Stimulated activated naive CD8-positive, alpha-beta T cell treated with anti-CD3 and anti-CD28 coated beads, Interleukin-15, amount 100 ng/mL, for 72 hours (primary cell): ENCODE measurements at regions not wholly inside any gene's neighbourhood (a gene's known extent, or its start where the extent isn't known, plus 50 kb on each side); places are given as distances from the start of the nearest gene placed in this dataset.
A peak's percentile ranks its signal among the peaks of the same experiment; 100 is the strongest.

Experiments
- ATAC-seq: fragments of 150-1000 bp; cut with Tn5 transposase; 2 replicates; pipeline ENCODE4 v1.10.0; 2021; ENCODE audit warnings: mild to moderate bottlenecking, moderate library complexity
- DNase-seq, 2 donors: peaks; one replicate each; pipeline ENCODE4 v3.0.0; 2021 to 2022
- H3K27ac Mint-ChIP-seq, 2 donors: one replicate each; pipeline ENCODE4 v1.8.0; 2022; ENCODE audit warnings: mild to moderate bottlenecking in 2 of 2, mixed read lengths in 2 of 2, moderate library complexity in 2 of 2
- H3K27me3 Mint-ChIP-seq: one replicate; pipeline ENCODE4 v1.8.0; 2022; ENCODE audit warnings: mixed read lengths
- H3K4me1 Mint-ChIP-seq: one replicate; pipeline ENCODE4 v1.8.0; 2022; ENCODE audit warnings: mild to moderate bottlenecking, mixed read lengths
- H3K4me3 Mint-ChIP-seq, 2 donors: one replicate each; pipeline ENCODE4 v1.8.0; 2022; ENCODE audit warnings: mild to moderate bottlenecking in 2 of 2, mixed read lengths in 2 of 2, moderate library complexity in 1 of 2
- H3K9me3 Mint-ChIP-seq, 2 donors: one replicate each; pipeline ENCODE4 v1.8.0; 2022; ENCODE audit warnings: mixed read lengths in 2 of 2

GRCh38 chrX:120680090-120680489 lies 50.2 kb upstream of the C1GALT1C1 start:
- Mint-ChIP-seq H3K4me1 (peaks cover 26% of the 10 kb centered on the region), H3K27ac (no peak overlapping the region), H3K4me3 (peak overlapping the region; percentile 1 to 48), H3K27me3 (no peaks in the 10 kb centered on the region), H3K9me3 (peaks cover 24 to 25% of the 10 kb centered on the region in 2 donors)
- ATAC-seq (no peak), DNase-seq (no peak)
